ENCODE measurements at regions not wholly inside any gene's neighbourhood (a gene's known extent, or its start where the extent isn't known, plus 50 kb on each side); places are given as distances from the start of the nearest gene placed in this dataset.

- Histone ChIP-seq H4K20me1 (replicated peaks; ENCODE audit: control insufficient read depth, extremely low read depth, insufficient read depth, low read length) (no peaks in the 10 kb centered on the region), H2AFZ (ENCODE audit: low read depth, low read length) (no peak overlapping the region), H3K4me1 (ENCODE audit: control insufficient read depth, extremely low read depth, insufficient read depth, low read length) (no peaks in the 10 kb centered on the region), H3K36me3 (ENCODE audit: control insufficient read depth in 2 of 2, extremely low read depth in 1 of 2, insufficient read depth in 2 of 2, low read length in 2 of 2) (no peaks in the 10 kb centered on the region), H3K27ac (ENCODE audit: insufficient read depth, low read depth, low read length) (no peak overlapping the region), H3K27me3 (ENCODE audit: control insufficient read depth in 2 of 2, insufficient read depth in 2 of 2, low read length in 2 of 2) (no peaks in the 10 kb centered on the region), H3K9me1 (replicated peaks; ENCODE audit: control insufficient read depth, extremely low read depth, insufficient read depth, low read length) (no peaks in the 10 kb centered on the region), H3K9ac (replicated peaks; ENCODE audit: extremely low read depth, insufficient read depth, low read length) (no peak overlapping the region), H3K9me3 (replicated peaks; ENCODE audit: control insufficient read depth, insufficient read depth, low read length) (no peaks in the 10 kb centered on the region), H3K4me2 (ENCODE audit: insufficient read depth, low read length) (no peak overlapping the region), H3K79me2 (ENCODE audit: control insufficient read depth, insufficient read depth, low read length) (no peaks in the 10 kb centered on the region), H3K4me3 (replicated peaks in 1 of 3; ENCODE audit: insufficient read depth in 1 of 3, low read depth in 1 of 3, low read length in 3 of 3) (no peak overlapping the region)
- ChIA-PET POLR2A (no interaction called here), CTCF (no interaction called here)
- dilution Hi-C loops (cut with MboI; ENCODE audit: extremely low pct_ligation_motif_present, low sequenced_read_pairs) (no loop called here), intact Hi-C loops (cut with micrococcal nuclease) (no loop called here)
- TF ChIP-seq MAX (IDR thresholded peaks at IDR 0.05; ENCODE audit: insufficient read depth, insufficient read length): no peak
- no peak for TF ChIP-seq POLR2AphosphoS5 (IDR thresholded peaks at IDR 0.05; ENCODE audit: insufficient read depth, low read depth, low read length)
- no peak for TF ChIP-seq JUN (IDR thresholded peaks at IDR 0.05; ENCODE audit: borderline replicate concordance, insufficient read depth, insufficient read length, low read depth)
- TF ChIP-seq POLR2A (IDR thresholded peaks at IDR 0.05; ENCODE audit: low read depth, low read length): no peak
- no peak for TF ChIP-seq FOS (IDR thresholded peaks at IDR 0.05; ENCODE audit: borderline replicate concordance, insufficient read depth, low read length)
- TF ChIP-seq CTCF (IDR thresholded peaks at IDR 0.05; ENCODE audit: extremely low read depth in 1 of 2, insufficient read depth in 1 of 2, low read depth in 1 of 2, low read length in 2 of 2): no peak
- TF ChIP-seq GATA2 (IDR thresholded peaks at IDR 0.05; ENCODE audit: insufficient read depth, insufficient read length, low read depth, low read length): no peak
- no peak for TF ChIP-seq EZH2 (IDR thresholded peaks at IDR 0.05; ENCODE audit: borderline replicate concordance, low read depth, low read length, severe bottlenecking)
- no peak for TF ChIP-seq MYC (IDR thresholded peaks at IDR 0.05; ENCODE audit: low read depth, low read length)
- DNase-seq (ENCODE audit: low read depth, low spot score) (no peak), FAIRE-seq (no peak)
- BruUV-seq (replicated peaks): no TSS peak
These were observed 718.7 kb upstream of the GCFC2 start for GRCh38 chr2:76429374-76429773.

Measured in endothelial cell of umbilical vein (primary cell).